Activated CD8-positive, alpha-beta T cell treated with anti-CD3 and anti-CD28 coated beads for 36 hours (primary cell): ENCODE measurements at regions not wholly inside any gene's neighbourhood (a gene's known extent, or its start where the extent isn't known, plus 50 kb on each side); places are given as distances from the start of the nearest gene placed in this dataset.
"Not testable (repeated sequence)": the region's sequence is repeated elsewhere in the genome, so short reads cannot be mapped to it uniquely, and the experiment has no call there.

Experiments used
- ATAC-seq: fragments of 200-7000 bp; cut with Tn5 transposase; one replicate; pipeline ENCODE4 v1.10.0; 2021; ENCODE audit warnings: mild to moderate bottlenecking, moderate library complexity
- CTCF ChIA-PET: fragments of 350-600 bp; sonication (Branson Sonifier 250); formaldehyde crosslinking; loops from one replicate; lab custom pipeline; 2021; ENCODE audit warnings: antibody characterized with exemption; lab: Charles Lee
- POLR2A ChIA-PET: fragments of 350-600 bp; sonication (Branson Sonifier 250); formaldehyde crosslinking; loops from one replicate; lab custom pipeline; 2021; ENCODE audit warnings: antibody characterized with exemption; lab: Charles Lee
- DNase-seq: peaks from one replicate; pipeline ENCODE4 v3.0.0-alpha.2; 2020
- H3K27ac Mint-ChIP-seq: one replicate; pipeline ENCODE4 v1.8.0; 2021; ENCODE audit warnings: mild to moderate bottlenecking, mixed read lengths
- H3K27me3 Mint-ChIP-seq: one replicate; pipeline ENCODE4 v1.8.0; 2021; ENCODE audit warnings: mixed read lengths
- H3K36me3 Mint-ChIP-seq: one replicate; pipeline ENCODE4 v1.8.0; 2021; ENCODE audit warnings: low read depth, mixed read lengths
- H3K4me1 Mint-ChIP-seq: one replicate; pipeline ENCODE4 v1.8.0; 2021; ENCODE audit warnings: low read depth, mixed read lengths
- H3K4me3 Mint-ChIP-seq: one replicate; pipeline ENCODE4 v1.8.0; 2021; ENCODE audit warnings: mild to moderate bottlenecking, moderate library complexity, mixed read lengths
- H3K9me3 Mint-ChIP-seq: one replicate; pipeline ENCODE4 v1.8.0; 2021; ENCODE audit warnings: mixed read lengths
- intact Hi-C: fragments of 100-400 bp; cut with micrococcal nuclease; formaldehyde crosslinking; loops from one replicate; pipeline ENCODE4 v1.10.0; 2022

GRCh38 chr7:76914361-76914760 lies 117.8 kb downstream of the SPDYE17 start:
- H3K9me3 Mint-ChIP-seq, intact Hi-C loops, DNase-seq, H3K4me1 Mint-ChIP-seq, ATAC-seq, H3K27ac Mint-ChIP-seq, H3K27me3 Mint-ChIP-seq, CTCF ChIA-PET, H3K36me3 Mint-ChIP-seq, H3K4me3 Mint-ChIP-seq, POLR2A ChIA-PET: not testable (repeated sequence)

DNA sequence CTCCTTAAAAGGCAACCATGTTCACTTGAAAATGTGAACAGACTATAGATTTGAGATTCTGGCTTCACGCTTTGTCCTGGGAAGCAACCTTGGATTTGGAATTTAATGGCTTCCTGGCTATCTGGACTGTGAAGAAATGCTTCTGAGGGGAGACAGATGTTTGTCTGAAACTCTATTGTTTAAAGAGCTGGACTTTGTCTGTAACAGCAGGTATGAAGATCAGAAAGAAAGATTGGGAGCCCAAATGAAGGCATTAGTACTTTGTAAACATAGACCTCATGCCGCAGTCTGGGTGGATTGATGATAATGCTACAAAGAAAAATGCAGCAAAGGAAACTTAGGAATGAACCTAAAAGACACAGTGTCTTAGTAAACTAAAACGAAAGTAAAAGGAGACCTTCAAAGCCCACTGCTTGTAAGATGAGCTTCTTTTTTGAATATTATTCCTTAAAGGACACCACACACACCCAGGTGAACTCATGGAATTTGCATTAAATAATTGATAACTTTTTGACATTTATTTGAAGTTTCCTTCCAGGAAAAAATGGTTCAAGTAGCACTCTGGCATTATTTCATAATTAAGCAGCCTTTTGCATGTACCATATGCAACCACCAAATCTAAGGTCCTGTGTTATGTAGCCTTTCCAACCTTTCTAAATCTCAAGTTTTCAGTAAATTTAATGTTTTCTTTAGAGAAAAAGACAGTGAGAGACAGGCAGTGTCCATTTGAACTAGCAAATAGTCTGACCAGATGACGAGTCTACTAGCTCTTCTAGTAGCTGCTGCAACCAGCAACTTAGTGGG lies 119.9 kb downstream of the SPDYE17 start:
- H3K9me3 Mint-ChIP-seq, H3K27me3 Mint-ChIP-seq, H3K36me3 Mint-ChIP-seq, POLR2A ChIA-PET, CTCF ChIA-PET, intact Hi-C loops, H3K4me1 Mint-ChIP-seq: not testable (repeated sequence)
- H3K27ac Mint-ChIP-seq = peak overlapping the region; percentile 25
- peak; percentile 42 for ATAC-seq
- peak; percentile 6 for DNase-seq
- H3K4me3 Mint-ChIP-seq = peak overlapping the region; percentile 54

DNA sequence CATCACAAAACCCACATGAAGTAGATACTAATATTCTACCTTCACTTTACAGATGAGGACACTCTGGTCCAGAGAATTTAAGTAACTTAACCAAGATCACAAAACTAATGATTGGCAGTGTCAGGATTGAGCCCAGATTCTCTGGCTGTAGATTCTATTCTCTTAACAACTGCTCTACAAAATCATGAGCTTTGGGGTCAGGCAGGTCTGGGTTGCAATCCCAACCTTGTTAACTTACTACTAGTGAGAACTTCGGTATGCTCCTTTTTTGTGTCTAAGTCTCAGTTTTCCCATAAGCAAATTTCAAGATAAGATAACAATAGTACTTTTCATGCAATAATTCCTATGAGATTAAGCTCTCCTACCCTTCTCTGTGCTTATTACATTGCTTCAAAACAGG lies 127.5 kb downstream of the SPDYE17 start:
- H3K27ac Mint-ChIP-seq, CTCF ChIA-PET, H3K9me3 Mint-ChIP-seq, intact Hi-C loops, H3K27me3 Mint-ChIP-seq, H3K36me3 Mint-ChIP-seq, H3K4me1 Mint-ChIP-seq, H3K4me3 Mint-ChIP-seq, POLR2A ChIA-PET, ATAC-seq, DNase-seq: not testable (repeated sequence)

- H3K27me3 Mint-ChIP-seq, intact Hi-C loops, H3K27ac Mint-ChIP-seq, H3K9me3 Mint-ChIP-seq, DNase-seq, H3K4me3 Mint-ChIP-seq, H3K4me1 Mint-ChIP-seq, CTCF ChIA-PET, H3K36me3 Mint-ChIP-seq, POLR2A ChIA-PET, ATAC-seq: not testable (repeated sequence)
Observed at GRCh38 chr7:76901944-76902710, 130.0 kb downstream of the SPDYE17 start.

DNA sequence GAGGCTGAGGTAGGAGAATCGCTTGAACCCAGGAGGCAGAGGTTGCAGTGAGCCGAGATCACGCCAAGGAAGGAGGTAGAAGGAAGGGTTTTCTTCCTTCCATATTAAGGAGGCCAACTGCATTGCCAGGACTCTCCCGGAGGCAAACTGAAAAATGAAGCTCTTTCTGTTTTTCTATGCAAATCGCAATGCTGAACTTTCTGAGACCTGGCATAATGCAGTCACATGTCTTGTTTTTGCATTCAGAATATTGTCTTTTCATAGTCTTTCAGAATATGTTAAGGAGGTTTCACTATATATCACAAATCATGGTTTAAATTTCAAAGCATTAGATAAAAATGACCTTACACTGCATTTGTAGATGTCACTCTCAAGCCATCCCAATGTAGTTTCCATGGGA lies 133.4 kb downstream of the SPDYE17 start:
- DNase-seq, H3K4me3 Mint-ChIP-seq, POLR2A ChIA-PET: not testable (repeated sequence)

GRCh38 chr7:76897007-76897406 lies 135.2 kb downstream of the SPDYE17 start:
- intact Hi-C loops, H3K36me3 Mint-ChIP-seq, H3K27me3 Mint-ChIP-seq, H3K9me3 Mint-ChIP-seq, H3K4me3 Mint-ChIP-seq, H3K4me1 Mint-ChIP-seq, ATAC-seq, CTCF ChIA-PET, DNase-seq, POLR2A ChIA-PET, H3K27ac Mint-ChIP-seq: not testable (repeated sequence)

More for the DNA sequence above, 133.4 kb downstream of the SPDYE17 start:
- H3K36me3 Mint-ChIP-seq, CTCF ChIA-PET, H3K27ac Mint-ChIP-seq, H3K4me1 Mint-ChIP-seq, intact Hi-C loops, H3K27me3 Mint-ChIP-seq, H3K9me3 Mint-ChIP-seq, ATAC-seq: not testable (repeated sequence)

DNA sequence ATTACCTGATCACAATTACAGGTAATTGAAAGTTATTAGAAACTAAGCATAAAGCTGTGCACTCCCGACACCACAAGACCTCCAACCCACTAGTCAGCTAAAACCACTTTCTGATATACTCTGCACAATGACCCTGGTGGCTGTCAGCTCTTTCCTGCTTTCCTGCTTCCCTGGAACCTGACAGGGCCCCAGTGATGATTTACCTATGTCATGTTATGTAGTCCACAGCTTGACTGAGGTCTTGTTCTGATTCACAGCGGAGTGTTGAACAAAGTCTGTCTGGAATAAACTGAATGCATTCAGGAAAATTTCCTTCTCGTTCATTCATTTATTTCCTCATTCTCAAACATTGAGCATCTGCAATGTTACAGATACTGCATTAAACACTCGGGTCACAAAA lies 136.5 kb downstream of the SPDYE17 start:
- intact Hi-C loops, H3K27me3 Mint-ChIP-seq, H3K4me1 Mint-ChIP-seq, H3K9me3 Mint-ChIP-seq, H3K36me3 Mint-ChIP-seq, H3K27ac Mint-ChIP-seq, DNase-seq, POLR2A ChIA-PET, H3K4me3 Mint-ChIP-seq, CTCF ChIA-PET, ATAC-seq: not testable (repeated sequence)

DNA sequence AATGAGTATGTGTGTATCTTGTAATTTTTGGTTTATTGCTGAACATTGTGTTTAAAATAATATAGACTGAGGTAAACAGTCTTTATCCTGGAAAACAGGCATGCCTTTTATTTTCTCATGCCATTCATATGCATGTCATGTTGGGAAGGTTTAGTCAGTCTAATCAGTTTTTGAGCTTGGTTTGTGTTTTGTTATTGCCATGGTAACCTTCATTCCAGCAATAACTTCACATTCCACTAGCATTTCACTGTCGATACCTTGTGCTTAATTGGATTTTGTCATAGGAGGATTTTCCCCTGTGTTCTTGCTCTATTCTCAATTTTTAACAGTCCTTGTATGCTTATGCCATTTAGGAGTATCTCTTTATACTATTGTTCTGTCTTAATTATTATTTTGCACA lies 140.4 kb downstream of the SPDYE17 start:
- intact Hi-C loops, H3K4me1 Mint-ChIP-seq, H3K27me3 Mint-ChIP-seq, H3K9me3 Mint-ChIP-seq, H3K4me3 Mint-ChIP-seq, DNase-seq, H3K27ac Mint-ChIP-seq, H3K36me3 Mint-ChIP-seq, POLR2A ChIA-PET, CTCF ChIA-PET, ATAC-seq: not testable (repeated sequence)

DNA sequence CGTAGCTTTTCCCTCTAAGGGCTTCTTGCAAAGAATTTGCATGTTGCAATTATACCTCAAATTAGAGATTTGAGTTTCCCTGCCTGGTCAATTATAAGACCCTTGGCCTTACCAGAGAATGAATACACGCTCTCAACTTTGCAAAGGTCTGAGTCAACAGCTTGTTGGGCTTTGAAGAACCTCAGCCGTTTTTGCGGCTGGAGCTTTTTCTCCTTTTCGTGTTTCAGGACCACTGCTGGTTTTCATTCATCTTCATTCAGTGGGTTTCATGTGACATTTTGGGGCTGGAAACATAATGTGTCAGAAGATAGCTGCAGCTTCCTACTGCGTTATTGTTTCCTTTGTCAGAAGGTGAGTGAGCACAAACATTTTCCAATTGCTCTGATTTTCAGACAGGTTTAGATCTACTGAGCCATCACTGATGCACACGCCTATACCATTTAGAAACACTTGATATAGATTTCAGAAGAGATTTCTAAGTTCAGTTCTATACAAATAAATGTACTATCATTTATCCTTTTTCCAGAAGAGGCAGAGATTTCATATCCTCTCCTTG lies 152.3 kb downstream of the SPDYE17 start:
- intact Hi-C loops, H3K27ac Mint-ChIP-seq, H3K36me3 Mint-ChIP-seq, H3K4me3 Mint-ChIP-seq, CTCF ChIA-PET, H3K9me3 Mint-ChIP-seq, H3K27me3 Mint-ChIP-seq, POLR2A ChIA-PET: not testable (repeated sequence)
- H3K4me1 Mint-ChIP-seq = peaks cover 13% of the 10 kb centered on the region
- peak; percentile 89 for ATAC-seq
- DNase-seq = peak; percentile 20

DNA sequence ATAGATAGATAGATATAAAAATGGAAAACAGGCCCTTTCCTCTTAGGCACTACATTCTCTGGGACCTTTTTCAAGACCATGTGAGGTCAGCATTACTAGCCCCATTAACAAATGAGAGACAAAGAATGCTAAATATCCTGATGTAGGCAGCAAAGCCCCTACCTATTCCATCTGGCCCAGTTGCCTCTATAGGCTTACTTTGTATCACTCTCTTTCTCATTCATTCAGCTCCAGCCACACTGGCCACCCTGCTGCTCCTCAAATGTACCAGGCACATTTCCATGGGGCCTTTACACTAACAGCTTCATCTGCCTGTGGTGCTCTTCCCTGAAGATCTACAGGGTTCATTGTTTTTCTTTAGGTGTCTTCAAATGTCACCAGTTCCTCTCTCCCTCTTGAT lies 156.4 kb downstream of the SPDYE17 start:
- H3K36me3 Mint-ChIP-seq, H3K27ac Mint-ChIP-seq, DNase-seq, POLR2A ChIA-PET, H3K4me3 Mint-ChIP-seq, H3K27me3 Mint-ChIP-seq, intact Hi-C loops, CTCF ChIA-PET, ATAC-seq, H3K9me3 Mint-ChIP-seq: not testable (repeated sequence)
- H3K4me1 Mint-ChIP-seq = peaks cover 11% of the 10 kb centered on the region

DNA sequence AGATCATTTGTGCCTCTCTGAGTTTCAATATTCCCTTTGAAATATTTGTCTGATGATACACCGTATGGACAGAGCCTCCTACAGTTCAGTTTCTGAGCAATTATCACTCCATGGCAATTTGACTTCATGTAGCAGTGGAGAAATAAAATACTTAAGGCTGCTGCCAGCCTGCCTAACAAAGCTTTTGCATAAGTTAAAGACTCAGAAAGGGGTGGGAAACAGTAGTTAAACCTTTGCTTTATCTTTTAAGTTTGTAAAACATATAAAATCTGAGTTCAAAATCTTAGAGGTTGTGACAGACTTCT lies 161.7 kb downstream of the SPDYE17 start:
- H3K4me1 Mint-ChIP-seq, POLR2A ChIA-PET, H3K27ac Mint-ChIP-seq, DNase-seq, ATAC-seq, H3K9me3 Mint-ChIP-seq, H3K27me3 Mint-ChIP-seq, intact Hi-C loops, H3K4me3 Mint-ChIP-seq, H3K36me3 Mint-ChIP-seq, CTCF ChIA-PET: not testable (repeated sequence)

- H3K36me3 Mint-ChIP-seq, H3K9me3 Mint-ChIP-seq, H3K4me1 Mint-ChIP-seq, intact Hi-C loops, DNase-seq, POLR2A ChIA-PET, CTCF ChIA-PET, H3K27me3 Mint-ChIP-seq, H3K27ac Mint-ChIP-seq, H3K4me3 Mint-ChIP-seq, ATAC-seq: not testable (repeated sequence)
Observed at GRCh38 chr7:76867364-76867889, 164.7 kb downstream of the SPDYE17 start.
